Loucy (cell line): ENCODE measurements at regions not wholly inside any gene's neighbourhood (a gene's known extent, or its start where the extent isn't known, plus 50 kb on each side); places are given as distances from the start of the nearest gene placed in this dataset.

ENCODE experiments used
- H2AFZ ChIP-seq: fragments of 200-600 bp; sonication (generic); 2 replicates; pipeline ENCODE4 v1.6.0; 2016; ENCODE audit warnings: antibody characterized with exemption, mild to moderate bottlenecking, low read length, moderate library complexity
- H3F3A ChIP-seq: fragments of 200-600 bp; 2 replicates; pipeline ENCODE4 v1.6.0; 2016; ENCODE audit warnings: antibody characterized with exemption, low read depth, mild to moderate bottlenecking
- H3K27me3 ChIP-seq: fragments of 200-600 bp; sonication (generic); 2 replicates; pipeline ENCODE4 v1.6.1; 2014; ENCODE audit warnings: low read length, mild to moderate bottlenecking; ENCODE audit not compliant: insufficient read depth, poor library complexity, severe bottlenecking
- H3K36me3 ChIP-seq: fragments of 200-600 bp; sonication (generic); 2 replicates; pipeline ENCODE4 v1.6.1; 2016; ENCODE audit warnings: low read length; ENCODE audit not compliant: insufficient read depth
- H3K4me1 ChIP-seq: fragments of 200-600 bp; sonication (generic); 2 replicates; pipeline ENCODE4 v1.5.1; 2014; ENCODE audit warnings: low read length, mild to moderate bottlenecking; ENCODE audit not compliant: insufficient read depth, poor library complexity, severe bottlenecking
- H3K4me2 ChIP-seq: fragments of 200-600 bp; sonication (generic); 2 replicates; pipeline ENCODE4 v1.6.0; 2014; ENCODE audit warnings: antibody characterized with exemption, low read length, low read depth, mild to moderate bottlenecking; ENCODE audit not compliant: poor library complexity, severe bottlenecking
- H3K4me3 ChIP-seq: fragments of 200-600 bp; sonication (generic); 2 replicates; pipeline ENCODE4 v1.5.1; 2014; ENCODE audit warnings: low read length, mild to moderate bottlenecking, mixed read lengths; ENCODE audit not compliant: poor library complexity, severe bottlenecking
- H3K79me2 ChIP-seq: fragments of 200-600 bp; sonication (generic); 2 replicates; pipeline ENCODE4 v1.6.1; 2014; ENCODE audit warnings: low read length; ENCODE audit not compliant: insufficient read depth
- H3K9ac ChIP-seq: fragments of 200-600 bp; sonication (generic); 2 replicates; pipeline ENCODE4 v1.6.0; 2014; ENCODE audit warnings: mild to moderate bottlenecking, low read depth, low read length, moderate library complexity; ENCODE audit not compliant: poor library complexity, severe bottlenecking
- H3K9me2 ChIP-seq: fragments of 200-600 bp; sonication (generic); replicated peaks from 2 replicates; pipeline ENCODE4 v1.6.1; 2016; ENCODE audit warnings: low read depth, low read length, mixed read lengths
- H3K9me3 ChIP-seq: fragments of 200-600 bp; sonication (generic); 2 replicates; pipeline ENCODE4 v1.6.1; 2014; ENCODE audit warnings: mild to moderate bottlenecking, antibody characterized with exemption, low read length, low read depth; ENCODE audit not compliant: insufficient read depth
- H4K20me1 ChIP-seq: fragments of 200-600 bp; sonication (generic); 2 replicates; pipeline ENCODE4 v1.6.0; 2014; ENCODE audit warnings: antibody characterized with exemption, low read length, mild to moderate bottlenecking; ENCODE audit not compliant: insufficient read depth, poor library complexity, severe bottlenecking
- EZH2phosphoT487 ChIP-seq: fragments of 200-600 bp; IDR thresholded peaks from 2 replicates; pipeline ENCODE4 v1.6.1; 2018; ENCODE audit warnings: antibody characterized with exemption, mild to moderate bottlenecking, moderate library complexity, borderline replicate concordance
- TF ChIP-seq, protein P1 (sequence below): fragments of 200-600 bp; sonication (generic); conservative IDR thresholded peaks from 2 replicates; pipeline ENCODE4 v1.5.1; 2014; ENCODE audit warnings: mild to moderate bottlenecking, antibody characterized with exemption, low read length

DNA sequence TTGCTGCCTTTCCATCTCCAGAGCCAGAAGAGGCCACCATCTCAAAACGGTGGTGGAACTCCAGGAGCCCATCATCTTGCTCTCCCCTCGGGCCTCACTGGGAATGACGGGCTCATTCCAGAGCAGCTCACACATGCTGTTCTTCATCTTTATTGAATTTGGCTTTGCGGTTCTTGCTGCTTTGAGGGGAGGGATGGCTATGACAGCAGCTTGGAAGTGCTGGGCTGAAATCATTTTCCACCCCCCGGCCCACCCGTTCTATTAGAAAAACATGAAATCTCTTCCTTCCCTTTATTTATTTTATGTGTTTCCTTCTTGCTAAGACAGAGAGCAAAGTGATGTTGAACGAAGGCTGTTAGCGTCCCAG lies 149.8 kb upstream of the RPL38 start:
- no peaks in the 10 kb centered on the region for H3F3A ChIP-seq
- no peaks in the 10 kb centered on the region for H3K9me3 ChIP-seq
- H3K4me3 ChIP-seq: no peak overlapping the region
- H3K27me3 ChIP-seq: no peaks in the 10 kb centered on the region
- H3K79me2 ChIP-seq: no peaks in the 10 kb centered on the region
- H3K9me2 ChIP-seq: no peaks in the 10 kb centered on the region
- no peaks in the 10 kb centered on the region for H3K36me3 ChIP-seq
- no peak for TF ChIP-seq EZH2phosphoT487
- TF ChIP-seq, protein P1, sequence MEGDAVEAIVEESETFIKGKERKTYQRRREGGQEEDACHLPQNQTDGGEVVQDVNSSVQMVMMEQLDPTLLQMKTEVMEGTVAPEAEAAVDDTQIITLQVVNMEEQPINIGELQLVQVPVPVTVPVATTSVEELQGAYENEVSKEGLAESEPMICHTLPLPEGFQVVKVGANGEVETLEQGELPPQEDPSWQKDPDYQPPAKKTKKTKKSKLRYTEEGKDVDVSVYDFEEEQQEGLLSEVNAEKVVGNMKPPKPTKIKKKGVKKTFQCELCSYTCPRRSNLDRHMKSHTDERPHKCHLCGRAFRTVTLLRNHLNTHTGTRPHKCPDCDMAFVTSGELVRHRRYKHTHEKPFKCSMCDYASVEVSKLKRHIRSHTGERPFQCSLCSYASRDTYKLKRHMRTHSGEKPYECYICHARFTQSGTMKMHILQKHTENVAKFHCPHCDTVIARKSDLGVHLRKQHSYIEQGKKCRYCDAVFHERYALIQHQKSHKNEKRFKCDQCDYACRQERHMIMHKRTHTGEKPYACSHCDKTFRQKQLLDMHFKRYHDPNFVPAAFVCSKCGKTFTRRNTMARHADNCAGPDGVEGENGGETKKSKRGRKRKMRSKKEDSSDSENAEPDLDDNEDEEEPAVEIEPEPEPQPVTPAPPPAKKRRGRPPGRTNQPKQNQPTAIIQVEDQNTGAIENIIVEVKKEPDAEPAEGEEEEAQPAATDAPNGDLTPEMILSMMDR: no peak
- H4K20me1 ChIP-seq: no peaks in the 10 kb centered on the region
- no peak overlapping the region for H3K9ac ChIP-seq
- H2AFZ ChIP-seq: no peak overlapping the region
- H3K4me1 ChIP-seq: no peaks in the 10 kb centered on the region
- no peak overlapping the region for H3K4me2 ChIP-seq

DNA sequence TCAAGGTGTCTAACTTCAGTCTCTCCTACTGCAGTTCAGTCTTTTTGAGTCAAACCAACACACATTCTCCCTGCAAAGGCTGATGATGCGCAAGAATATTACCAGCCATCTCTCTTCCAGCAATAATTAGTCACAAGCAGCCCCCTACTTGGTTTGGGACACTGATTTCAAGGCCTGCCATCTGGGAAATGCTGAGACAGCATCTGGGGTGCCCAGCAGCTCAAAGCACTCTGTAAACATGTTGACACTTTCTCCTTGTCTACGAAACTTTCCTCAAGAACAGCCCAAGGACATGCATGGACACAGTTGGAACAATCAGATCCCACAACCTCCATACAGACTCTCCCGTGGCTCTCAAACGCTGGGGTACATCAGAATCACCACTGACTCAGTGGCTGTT lies 149.2 kb upstream of the RPL38 start:
- Histone ChIP-seq H3K4me1 (no peaks in the 10 kb centered on the region), H3K9me3 (no peaks in the 10 kb centered on the region), H3K4me3 (no peak overlapping the region), H3K79me2 (no peaks in the 10 kb centered on the region), H3K4me2 (no peak overlapping the region), H3F3A (no peaks in the 10 kb centered on the region), H4K20me1 (no peaks in the 10 kb centered on the region), H2AFZ (no peak overlapping the region), H3K27me3 (no peaks in the 10 kb centered on the region), H3K9ac (no peak overlapping the region), H3K36me3 (no peaks in the 10 kb centered on the region), H3K9me2 (no peaks in the 10 kb centered on the region)
- no peak for TF ChIP-seq EZH2phosphoT487
- TF ChIP-seq, protein P1: no peak

DNA sequence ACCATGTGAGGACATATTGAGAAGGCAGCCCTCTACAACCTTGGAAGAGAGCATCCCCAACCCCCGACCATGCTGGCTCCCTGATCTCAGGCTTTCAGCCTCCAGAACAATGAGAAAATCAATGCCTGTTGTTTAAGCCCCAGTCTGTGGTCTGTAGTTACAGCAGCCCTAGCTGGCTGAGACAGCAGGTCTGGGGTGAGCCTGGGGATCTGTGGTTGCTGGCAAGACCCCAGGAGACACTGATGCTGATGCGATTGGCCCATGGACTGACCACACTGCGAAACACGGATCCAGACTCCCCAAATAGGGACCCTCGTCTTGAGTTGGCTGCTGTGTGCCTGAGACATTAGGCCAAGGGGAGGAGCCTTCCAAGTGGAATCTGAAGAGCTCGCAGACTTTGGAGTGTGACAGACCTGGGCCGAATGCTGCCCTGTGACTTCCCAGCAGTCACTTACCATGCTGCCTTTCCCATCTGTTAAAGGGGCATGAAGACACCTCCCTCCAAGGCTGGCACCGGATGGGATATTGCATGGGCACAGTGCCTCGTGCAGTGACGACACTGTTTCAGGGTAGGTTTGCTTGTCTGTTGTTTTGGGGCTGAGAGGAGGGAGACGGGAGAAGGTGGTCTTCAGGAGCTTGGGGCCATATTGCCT lies 147.8 kb upstream of the RPL38 start:
- H3K79me2 ChIP-seq: no peaks in the 10 kb centered on the region
- H3K4me3 ChIP-seq: no peak overlapping the region
- no peak overlapping the region for H2AFZ ChIP-seq
- no peaks in the 10 kb centered on the region for H3K36me3 ChIP-seq
- no peak overlapping the region for H3K4me2 ChIP-seq
- H3F3A ChIP-seq: no peaks in the 10 kb centered on the region
- TF ChIP-seq EZH2phosphoT487: no peak
- H3K9me3 ChIP-seq: no peaks in the 10 kb centered on the region
- no peaks in the 10 kb centered on the region for H3K9me2 ChIP-seq
- H3K4me1 ChIP-seq: no peaks in the 10 kb centered on the region
- no peaks in the 10 kb centered on the region for H4K20me1 ChIP-seq
- no peak overlapping the region for H3K9ac ChIP-seq
- no peaks in the 10 kb centered on the region for H3K27me3 ChIP-seq
